Duodenal mucosa (tissue), 2 donors: ENCODE measurements at regions not wholly inside any gene's neighbourhood (a gene's known extent, or its start where the extent isn't known, plus 50 kb on each side); places are given as distances from the start of the nearest gene placed in this dataset.

Experiments used
- H3K27ac ChIP-seq: one replicate; pipeline ENCODE4 v1.7.0; 2013; ENCODE audit warnings: low read depth, low read length
- H3K27me3 ChIP-seq, 2 donors: one replicate each; pipeline ENCODE4 v1.7.0; 2013; ENCODE audit warnings: low read length in 2 of 2, control low read depth in 1 of 2; ENCODE audit not compliant: insufficient read depth in 2 of 2, control insufficient read depth in 1 of 2
- H3K36me3 ChIP-seq, 2 donors: one replicate each; pipeline ENCODE4 v1.7.0; 2013; ENCODE audit warnings: low read length in 2 of 2, control low read depth in 1 of 2; ENCODE audit not compliant: insufficient read depth in 2 of 2, control insufficient read depth in 1 of 2
- H3K4me1 ChIP-seq, 2 donors: one replicate each; pipeline ENCODE4 v1.7.0; 2013; ENCODE audit warnings: low read length in 2 of 2, control low read depth in 1 of 2; ENCODE audit not compliant: insufficient read depth in 2 of 2, control insufficient read depth in 1 of 2
- H3K4me3 ChIP-seq, 2 donors: one replicate each; pipeline ENCODE4 v1.7.0; 2013; ENCODE audit warnings: low read length in 2 of 2, low read depth in 1 of 2
- H3K9ac ChIP-seq, 2 donors: one replicate each; pipeline ENCODE4 v1.7.0; 2013; ENCODE audit warnings: low read length in 2 of 2, low read depth in 1 of 2
- H3K9me3 ChIP-seq, 2 donors: one replicate each; pipeline ENCODE4 v1.7.0; 2013; ENCODE audit warnings: low read length in 2 of 2, control low read depth in 1 of 2; ENCODE audit not compliant: control insufficient read depth in 1 of 2

GRCh38 chr10:2012209-2012608 is 274.9 kb upstream of the ADARB2 start:
- H3K4me3 ChIP-seq: no peak overlapping the region
- no peaks in the 10 kb centered on the region for H3K4me1 ChIP-seq
- H3K9me3 ChIP-seq: no peaks in the 10 kb centered on the region
- no peak overlapping the region for H3K27ac ChIP-seq
- no peaks in the 10 kb centered on the region for H3K36me3 ChIP-seq
- no peaks in the 10 kb centered on the region for H3K27me3 ChIP-seq
- no peak overlapping the region for H3K9ac ChIP-seq

- Histone ChIP-seq H3K4me3 (no peak overlapping the region), H3K27ac (no peak overlapping the region), H3K36me3 (no peaks in the 10 kb centered on the region), H3K9ac (no peak overlapping the region), H3K27me3 (no peaks in the 10 kb centered on the region), H3K9me3 (no peaks in the 10 kb centered on the region), H3K4me1 (no peaks in the 10 kb centered on the region)
These were observed 273.9 kb upstream of the ADARB2 start for GRCh38 chr10:2011106-2011716.

GRCh38 chr10:2005546-2005945 is 268.2 kb upstream of the ADARB2 start:
- Histone ChIP-seq H3K4me3 (no peak overlapping the region), H3K4me1 (no peaks in the 10 kb centered on the region), H3K36me3 (no peaks in the 10 kb centered on the region), H3K27me3 (no peaks in the 10 kb centered on the region), H3K9ac (no peak overlapping the region), H3K27ac (no peak overlapping the region), H3K9me3 (no peaks in the 10 kb centered on the region)

GRCh38 chr10:1992930-1993329 is 255.6 kb upstream of the ADARB2 start:
- H3K9ac ChIP-seq: no peak overlapping the region
- H3K4me3 ChIP-seq: no peak overlapping the region
- H3K9me3 ChIP-seq: no peaks in the 10 kb centered on the region
- no peaks in the 10 kb centered on the region for H3K36me3 ChIP-seq
- no peak overlapping the region for H3K27ac ChIP-seq
- no peaks in the 10 kb centered on the region for H3K27me3 ChIP-seq
- H3K4me1 ChIP-seq: no peaks in the 10 kb centered on the region

GRCh38 chr10:1989090-1989489 is 251.8 kb upstream of the ADARB2 start:
- Histone ChIP-seq H3K4me3 (no peak overlapping the region), H3K27me3 (no peaks in the 10 kb centered on the region), H3K9me3 (no peaks in the 10 kb centered on the region), H3K9ac (no peak overlapping the region), H3K36me3 (no peaks in the 10 kb centered on the region), H3K27ac (no peak overlapping the region), H3K4me1 (no peaks in the 10 kb centered on the region)

GRCh38 chr10:1981976-1982375 is 244.7 kb upstream of the ADARB2 start:
- Histone ChIP-seq H3K27ac (no peak overlapping the region), H3K9me3 (no peaks in the 10 kb centered on the region), H3K9ac (no peak overlapping the region)

GRCh38 chr10:1980459-1980858 is 243.1 kb upstream of the ADARB2 start:
- H3K9ac ChIP-seq: no peak overlapping the region
- no peak overlapping the region for H3K4me3 ChIP-seq
- no peak overlapping the region for H3K27ac ChIP-seq
- no peaks in the 10 kb centered on the region for H3K27me3 ChIP-seq
- no peaks in the 10 kb centered on the region for H3K9me3 ChIP-seq
- no peaks in the 10 kb centered on the region for H3K36me3 ChIP-seq
- no peaks in the 10 kb centered on the region for H3K4me1 ChIP-seq

More at GRCh38 chr10:1981976-1982375, 244.7 kb upstream of the ADARB2 start:
- H3K4me1 ChIP-seq: no peaks in the 10 kb centered on the region
- no peaks in the 10 kb centered on the region for H3K27me3 ChIP-seq
- H3K4me3 ChIP-seq: no peak overlapping the region
- no peaks in the 10 kb centered on the region for H3K36me3 ChIP-seq

GRCh38 chr10:1978584-1978983 is 241.3 kb upstream of the ADARB2 start:
- Histone ChIP-seq H3K27ac (no peak overlapping the region), H3K9me3 (no peaks in the 10 kb centered on the region), H3K4me1 (no peaks in the 10 kb centered on the region), H3K9ac (no peak overlapping the region), H3K4me3 (no peak overlapping the region), H3K27me3 (no peaks in the 10 kb centered on the region), H3K36me3 (no peaks in the 10 kb centered on the region)

- H3K27ac ChIP-seq: no peak overlapping the region
- H3K36me3 ChIP-seq: no peaks in the 10 kb centered on the region
- no peak overlapping the region for H3K9ac ChIP-seq
- H3K9me3 ChIP-seq: no peaks in the 10 kb centered on the region
- no peaks in the 10 kb centered on the region for H3K4me1 ChIP-seq
- H3K27me3 ChIP-seq: no peaks in the 10 kb centered on the region
- H3K4me3 ChIP-seq: no peak overlapping the region
These were observed 240.1 kb upstream of the ADARB2 start for GRCh38 chr10:1977461-1977860.

- Histone ChIP-seq H3K4me1 (no peaks in the 10 kb centered on the region), H3K9me3 (no peaks in the 10 kb centered on the region), H3K9ac (no peak overlapping the region), H3K27ac (no peak overlapping the region), H3K27me3 (no peaks in the 10 kb centered on the region), H3K36me3 (no peaks in the 10 kb centered on the region), H3K4me3 (no peak overlapping the region)
These were observed 235.1 kb upstream of the ADARB2 start for GRCh38 chr10:1972406-1972805.
